ENCODE measurements at regions not wholly inside any gene's neighbourhood (a gene's known extent, or its start where the extent isn't known, plus 50 kb on each side); places are given as distances from the start of the nearest gene placed in this dataset.

DNA sequence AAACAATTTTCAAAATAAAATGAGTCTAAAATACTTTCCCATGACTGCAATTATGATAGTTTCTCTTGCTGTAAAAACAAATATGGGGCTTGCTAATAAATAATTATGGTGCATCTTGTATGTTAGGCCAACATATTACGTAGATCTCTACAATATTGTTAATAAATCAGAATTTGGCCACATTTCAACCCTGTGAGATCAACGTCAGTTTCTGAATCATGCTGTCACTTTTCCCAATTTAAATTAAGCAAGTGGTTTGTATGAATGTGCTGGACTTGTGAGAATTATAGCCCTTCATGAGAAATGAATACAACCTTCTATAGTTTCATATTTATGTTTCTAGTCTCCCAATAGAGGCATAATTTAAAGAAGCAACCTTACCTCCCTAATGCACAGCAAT is 808.9 kb downstream of the SUCLG1 start:
- Histone ChIP-seq H3K4me3 (ENCODE audit: low read length) (no peak overlapping the region), H3K9me3 (ENCODE audit: control insufficient read depth, low read length) (no peaks in the 10 kb centered on the region), H3K27ac (ENCODE audit: low read length) (no peak overlapping the region), H3K4me1 (ENCODE audit: control insufficient read depth, insufficient read depth, low read length) (no peaks in the 10 kb centered on the region), H3K27me3 (ENCODE audit: control insufficient read depth, insufficient read depth) (no peaks in the 10 kb centered on the region)
- ATAC-seq = no peak
- DNase-seq = no peak
- 61% methylated on average over 2 of the region's 2 CpGs for WGBS
- intact Hi-C loops (cut with DNase I) = no loop called here

DNA sequence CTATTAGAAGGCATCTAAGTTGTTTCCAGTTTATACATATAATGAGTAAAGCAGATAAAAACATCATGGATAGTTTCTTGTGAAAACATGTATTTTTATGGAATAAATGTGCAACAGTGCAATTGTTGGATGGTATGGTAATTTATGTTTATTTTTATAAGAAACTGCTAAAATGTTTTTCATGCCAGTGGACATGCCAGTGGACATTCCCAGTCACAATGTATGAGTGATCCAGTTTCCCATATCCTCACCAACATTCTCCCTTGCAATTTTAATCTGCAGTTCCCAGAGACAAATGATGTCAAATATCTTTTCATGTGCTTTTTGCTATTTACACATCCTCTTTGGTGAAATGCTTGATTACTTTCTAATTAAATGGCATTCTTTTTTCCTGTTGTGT is 818.6 kb downstream of the SUCLG1 start:
- ATAC-seq (no peak), DNase-seq (no peak)
- Histone ChIP-seq H3K27me3 (ENCODE audit: control insufficient read depth, insufficient read depth) (no peaks in the 10 kb centered on the region), H3K4me3 (ENCODE audit: low read length) (no peak overlapping the region), H3K4me1 (ENCODE audit: control insufficient read depth, insufficient read depth, low read length) (no peaks in the 10 kb centered on the region), H3K27ac (ENCODE audit: low read length) (no peak overlapping the region), H3K9me3 (ENCODE audit: control insufficient read depth, low read length) (no peaks in the 10 kb centered on the region)
- intact Hi-C loops (cut with DNase I) = no loop called here

DNA sequence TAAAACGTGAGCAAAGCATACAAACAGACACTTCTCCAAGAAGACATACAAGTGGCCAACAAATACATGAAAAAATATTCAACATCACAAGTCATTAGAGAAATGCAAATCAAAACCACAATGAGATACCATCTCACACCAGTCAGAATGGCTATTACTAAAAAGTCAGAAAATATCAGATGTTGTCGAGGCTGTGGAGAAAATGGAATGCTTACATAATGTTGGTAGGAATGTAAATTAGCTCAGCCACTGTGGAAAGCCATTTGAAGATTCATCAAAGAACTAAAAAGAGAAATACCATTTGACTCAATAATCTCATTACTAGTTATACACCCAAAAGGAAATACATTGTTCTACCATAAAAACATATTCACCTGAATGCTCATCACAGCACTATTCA is 825.7 kb downstream of the SUCLG1 start:
- Histone ChIP-seq H3K4me1 (ENCODE audit: control insufficient read depth, insufficient read depth, low read length) (no peaks in the 10 kb centered on the region), H3K27me3 (ENCODE audit: control insufficient read depth, insufficient read depth) (no peaks in the 10 kb centered on the region), H3K4me3 (ENCODE audit: low read length) (no peak overlapping the region), H3K9me3 (ENCODE audit: control insufficient read depth, low read length) (no peaks in the 10 kb centered on the region), H3K27ac (ENCODE audit: low read length) (no peak overlapping the region)
- 43% methylated on average over 2 of the region's 2 CpGs for WGBS
- intact Hi-C loops (cut with DNase I) = no loop called here
- ATAC-seq = no peak
- DNase-seq = no peak

DNA sequence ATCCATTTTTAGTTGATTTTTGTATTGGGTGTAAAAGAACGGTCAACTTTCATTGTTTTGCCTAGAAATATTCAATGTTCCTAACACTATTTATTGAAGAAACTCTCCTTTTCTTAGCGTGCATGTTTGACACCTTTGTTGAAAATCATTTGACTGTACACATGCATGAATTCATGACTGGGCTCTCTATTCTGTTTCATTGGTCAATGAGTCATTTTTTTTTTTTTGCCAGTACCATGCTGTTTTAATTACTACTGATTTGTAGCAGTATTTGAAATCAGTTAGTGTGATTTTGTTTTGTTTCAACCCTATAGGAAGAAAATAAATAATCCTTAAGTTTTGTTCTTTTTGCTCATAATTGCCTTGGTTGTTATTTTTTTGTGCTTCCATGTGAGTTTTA is 828.7 kb downstream of the SUCLG1 start:
- 78% methylated on average over 2 of the region's 2 CpGs for WGBS
- no peak for ATAC-seq
- intact Hi-C loops (cut with DNase I) = no loop called here

DNA sequence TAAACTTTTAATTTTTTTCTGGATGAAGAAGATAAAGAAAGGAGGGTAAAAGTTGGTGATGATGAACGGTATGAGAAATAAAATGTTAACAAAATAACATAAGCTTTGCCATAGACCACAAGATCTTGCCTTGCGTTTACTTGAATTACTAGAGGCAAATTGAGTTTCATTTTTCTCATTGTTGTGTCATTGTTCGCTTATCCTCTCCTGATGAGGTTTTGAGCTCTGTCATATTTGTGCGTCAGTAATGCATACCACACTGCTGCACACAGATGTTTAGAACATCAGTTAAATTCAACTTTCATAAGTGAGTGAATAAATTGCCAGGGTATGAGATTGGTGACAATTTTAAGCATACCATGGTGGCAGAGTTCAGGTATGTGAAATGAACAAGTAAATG is 843.6 kb downstream of the SUCLG1 start:
- H3K4me3 ChIP-seq (ENCODE audit: low read length) = no peak overlapping the region
- no peaks in the 10 kb centered on the region for H3K27me3 ChIP-seq (ENCODE audit: control insufficient read depth, insufficient read depth)
- WGBS = 85% methylated on average over 4 of the region's 4 CpGs
- DNase-seq = no peak
- no peak for ATAC-seq
- H3K27ac ChIP-seq (ENCODE audit: low read length) = no peak overlapping the region
- intact Hi-C loops (cut with DNase I) = no loop called here
- H3K9me3 ChIP-seq (ENCODE audit: control insufficient read depth, low read length) = no peaks in the 10 kb centered on the region
- no peaks in the 10 kb centered on the region for H3K4me1 ChIP-seq (ENCODE audit: control insufficient read depth, insufficient read depth, low read length)

More for the DNA sequence above, 828.7 kb downstream of the SUCLG1 start:
- Histone ChIP-seq H3K27me3 (ENCODE audit: control insufficient read depth, insufficient read depth) (no peaks in the 10 kb centered on the region), H3K4me1 (ENCODE audit: control insufficient read depth, insufficient read depth, low read length) (no peaks in the 10 kb centered on the region), H3K27ac (ENCODE audit: low read length) (no peak overlapping the region), H3K4me3 (ENCODE audit: low read length) (no peak overlapping the region), H3K9me3 (ENCODE audit: control insufficient read depth, low read length) (no peaks in the 10 kb centered on the region)
- DNase-seq = no peak

DNA sequence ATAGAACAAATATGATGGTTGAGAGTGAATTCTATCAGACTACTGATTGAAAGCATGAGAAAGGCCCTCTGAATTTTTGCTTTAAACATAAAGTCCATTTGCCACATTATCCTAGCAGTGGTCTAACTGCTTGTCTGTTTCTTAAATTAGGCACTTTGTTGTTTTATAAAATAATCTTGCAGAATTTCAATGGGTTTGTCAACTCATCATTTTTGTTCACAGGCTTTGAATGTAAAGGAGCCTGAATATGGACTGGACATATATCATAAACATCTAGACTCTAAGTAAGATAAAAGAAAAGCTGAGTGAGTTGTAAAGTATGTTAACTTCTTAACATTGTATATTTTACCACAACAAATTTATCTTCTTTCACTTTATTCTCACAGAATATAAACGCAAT is 845.9 kb downstream of the SUCLG1 start:
- 83% methylated on average over 1 of the region's 1 CpG for WGBS
- Histone ChIP-seq H3K27me3 (ENCODE audit: control insufficient read depth, insufficient read depth) (no peaks in the 10 kb centered on the region), H3K27ac (ENCODE audit: low read length) (no peak overlapping the region), H3K9me3 (ENCODE audit: control insufficient read depth, low read length) (no peaks in the 10 kb centered on the region), H3K4me3 (ENCODE audit: low read length) (no peak overlapping the region), H3K4me1 (ENCODE audit: control insufficient read depth, insufficient read depth, low read length) (no peaks in the 10 kb centered on the region)
- intact Hi-C loops (cut with DNase I) = no loop called here
- DNase-seq (no peak), ATAC-seq (no peak)

DNA sequence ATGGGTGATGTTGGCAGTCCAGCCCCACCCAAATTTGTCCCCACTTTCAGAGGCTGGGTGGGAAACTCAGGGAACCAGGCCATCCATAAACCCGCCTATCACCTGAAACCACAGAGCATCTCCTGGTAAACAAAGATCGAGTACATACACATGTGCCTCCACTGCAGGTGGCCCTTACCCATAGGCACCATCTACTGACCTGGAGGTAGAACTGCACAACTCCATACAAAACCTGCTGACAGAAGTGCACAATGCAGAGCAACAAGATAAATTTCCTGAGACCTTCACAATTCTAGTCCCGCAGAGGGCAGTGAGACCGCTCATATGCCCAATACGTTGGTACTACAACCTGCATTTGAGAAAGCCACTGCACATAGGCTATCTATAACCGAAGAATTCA is 856.3 kb downstream of the SUCLG1 start:
- Histone ChIP-seq H3K9me3 (ENCODE audit: control insufficient read depth, low read length) (no peaks in the 10 kb centered on the region), H3K4me3 (ENCODE audit: low read length) (no peak overlapping the region), H3K4me1 (ENCODE audit: control insufficient read depth, insufficient read depth, low read length) (no peaks in the 10 kb centered on the region), H3K27me3 (ENCODE audit: control insufficient read depth, insufficient read depth) (no peaks in the 10 kb centered on the region), H3K27ac (ENCODE audit: low read length) (no peak overlapping the region)
- ATAC-seq (no peak), DNase-seq (no peak)
- intact Hi-C loops (cut with DNase I) = no loop called here
- 93% methylated on average over 6 of the region's 6 CpGs for WGBS

DNA sequence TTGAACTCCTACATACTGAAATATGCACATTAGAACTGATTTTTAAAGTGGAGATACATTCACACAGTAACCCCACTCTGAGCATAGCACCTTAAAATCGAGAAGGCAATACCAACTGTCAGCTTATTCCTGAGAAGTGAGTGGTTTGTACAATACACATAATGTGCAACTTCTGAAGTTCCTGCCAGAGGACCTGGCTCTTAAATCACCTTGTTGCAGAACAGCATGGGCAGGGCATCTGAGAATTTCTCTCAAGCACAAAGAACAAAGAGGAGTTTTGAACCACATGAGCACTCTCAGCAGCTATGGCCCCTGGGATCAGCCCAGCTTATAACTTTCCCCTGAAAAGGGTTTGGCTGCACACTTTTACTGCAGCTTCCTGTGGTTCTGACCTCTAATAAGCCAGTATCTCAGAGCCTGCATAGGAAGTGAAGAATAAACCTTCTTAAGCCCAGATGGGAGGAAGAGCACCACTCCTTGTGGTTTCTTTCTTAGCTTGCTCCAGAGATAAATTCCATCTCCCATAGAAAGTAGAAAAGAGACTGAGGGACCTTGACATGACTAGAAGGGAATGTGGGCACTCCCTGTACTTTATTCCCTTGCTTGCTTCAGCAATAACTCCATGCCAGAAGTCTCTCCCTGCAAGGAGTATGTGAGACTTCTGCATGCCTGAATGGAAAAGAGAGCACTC is 862.3 kb downstream of the SUCLG1 start:
- 69% methylated on average over 1 of the region's 1 CpG for WGBS

DNA sequence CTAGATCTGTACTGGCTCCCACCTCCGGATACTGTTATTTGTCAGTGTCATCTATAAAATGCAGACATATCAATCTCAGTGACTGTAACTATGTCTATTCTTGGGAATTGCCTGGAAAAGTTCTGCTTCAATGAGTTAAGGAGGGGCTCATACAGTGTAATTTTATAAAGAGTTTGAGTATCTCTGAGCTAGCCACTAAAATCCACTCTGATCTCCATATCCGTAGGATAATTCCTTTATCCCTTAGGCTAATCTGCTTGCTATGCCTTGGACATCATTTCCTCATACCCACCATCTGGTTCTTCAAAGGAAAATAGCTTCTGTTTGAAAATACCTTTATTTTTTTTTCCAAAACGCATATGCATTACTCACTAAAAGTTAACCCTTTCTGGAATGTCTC is 863.2 kb downstream of the SUCLG1 start:
- H3K27ac ChIP-seq (ENCODE audit: low read length) = no peak overlapping the region
- H3K9me3 ChIP-seq (ENCODE audit: control insufficient read depth, low read length) = no peaks in the 10 kb centered on the region
- H3K27me3 ChIP-seq (ENCODE audit: control insufficient read depth, insufficient read depth) = no peaks in the 10 kb centered on the region
- H3K4me1 ChIP-seq (ENCODE audit: control insufficient read depth, insufficient read depth, low read length) = no peaks in the 10 kb centered on the region
- ATAC-seq (no peak), DNase-seq (no peak)
- 45% methylated on average over 3 of the region's 3 CpGs for WGBS
- intact Hi-C loops (cut with DNase I) = no loop called here
- H3K4me3 ChIP-seq (ENCODE audit: low read length) = no peak overlapping the region

More for the DNA sequence above, 862.3 kb downstream of the SUCLG1 start:
- Histone ChIP-seq H3K27ac (ENCODE audit: low read length) (no peak overlapping the region), H3K27me3 (ENCODE audit: control insufficient read depth, insufficient read depth) (no peaks in the 10 kb centered on the region), H3K4me1 (ENCODE audit: control insufficient read depth, insufficient read depth, low read length) (no peaks in the 10 kb centered on the region), H3K9me3 (ENCODE audit: control insufficient read depth, low read length) (no peaks in the 10 kb centered on the region), H3K4me3 (ENCODE audit: low read length) (no peak overlapping the region)
- ATAC-seq (no peak), DNase-seq (no peak)
- intact Hi-C loops (cut with DNase I) = no loop called here

DNA sequence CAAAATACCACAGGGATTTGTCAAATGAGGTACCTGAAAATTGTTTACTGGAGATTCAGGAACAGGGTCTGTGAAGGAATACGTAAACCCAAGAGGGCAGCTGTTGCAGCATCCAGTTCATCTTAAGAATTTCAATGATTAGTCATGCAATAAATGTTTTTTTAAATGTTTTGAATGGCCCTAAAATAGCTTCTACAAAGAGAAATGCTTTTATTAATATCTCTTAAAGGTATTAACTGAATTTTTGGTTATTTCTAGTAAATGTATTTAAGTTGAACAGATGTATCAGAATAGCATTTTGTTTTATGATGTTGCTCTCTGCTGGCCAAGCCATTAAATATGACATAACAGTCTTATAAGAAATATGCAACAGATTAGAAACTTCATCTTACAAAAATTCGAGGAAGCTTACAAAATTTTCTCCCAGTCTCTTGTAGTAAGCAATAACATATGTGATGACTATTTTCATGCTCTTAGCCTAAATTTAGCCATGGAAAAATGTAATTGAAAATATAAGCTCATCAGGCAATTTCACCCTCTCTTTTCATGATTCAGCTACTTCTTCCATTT is 863.9 kb downstream of the SUCLG1 start:
- ATAC-seq (no peak), DNase-seq (no peak)
- Histone ChIP-seq H3K4me1 (ENCODE audit: control insufficient read depth, insufficient read depth, low read length) (no peaks in the 10 kb centered on the region), H3K9me3 (ENCODE audit: control insufficient read depth, low read length) (no peaks in the 10 kb centered on the region), H3K27me3 (ENCODE audit: control insufficient read depth, insufficient read depth) (no peaks in the 10 kb centered on the region), H3K27ac (ENCODE audit: low read length) (no peak overlapping the region), H3K4me3 (ENCODE audit: low read length) (no peak overlapping the region)
- intact Hi-C loops (cut with DNase I) = no loop called here
- 56% methylated on average over 2 of the region's 2 CpGs for WGBS

DNA sequence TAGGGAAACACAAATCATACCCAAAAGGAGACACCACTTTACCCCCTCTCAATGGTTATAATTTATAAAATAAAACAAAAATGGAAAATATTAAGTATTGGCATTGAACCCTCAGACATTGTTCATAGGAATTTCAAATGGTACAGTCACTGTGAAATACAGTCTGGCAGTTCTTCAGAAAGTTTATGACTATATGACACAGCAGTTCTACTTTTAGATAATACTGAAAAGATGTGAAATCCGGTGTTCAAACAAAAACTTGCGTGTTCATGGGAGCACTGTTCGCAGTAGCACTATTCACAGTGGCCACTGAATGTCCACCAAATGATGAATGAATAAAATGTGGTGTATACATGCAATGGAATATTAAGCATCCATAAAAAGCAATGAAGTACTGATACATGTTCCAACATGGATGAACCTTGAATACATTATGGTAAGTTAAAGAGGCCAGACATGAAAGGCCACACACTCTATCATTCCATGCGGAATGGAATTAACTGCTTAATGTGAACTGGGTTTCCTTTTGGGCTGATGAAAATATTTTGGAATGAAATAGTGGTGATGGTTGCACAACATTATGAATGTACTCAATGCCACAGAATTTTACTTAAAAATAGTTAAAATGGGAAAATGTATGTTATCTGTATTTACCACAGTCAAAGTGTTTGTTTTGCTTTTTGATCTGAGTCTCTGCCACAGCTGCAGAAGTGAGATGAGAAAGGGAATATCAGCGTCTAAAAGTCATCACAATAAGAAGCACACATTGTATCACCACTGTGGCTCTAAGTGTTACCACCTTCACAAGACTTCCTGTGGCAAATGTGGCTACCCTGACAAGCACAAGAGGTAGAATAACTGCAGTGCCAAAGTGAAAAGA is 864.6 kb downstream of the SUCLG1 start:
- intact Hi-C loops (cut with DNase I) = no loop called here
- no peaks in the 10 kb centered on the region for H3K4me1 ChIP-seq (ENCODE audit: control insufficient read depth, insufficient read depth, low read length)
- ATAC-seq (no peak), DNase-seq (no peak)
- H3K9me3 ChIP-seq (ENCODE audit: control insufficient read depth, low read length) = no peaks in the 10 kb centered on the region
- no peak overlapping the region for H3K4me3 ChIP-seq (ENCODE audit: low read length)
- no peaks in the 10 kb centered on the region for H3K27me3 ChIP-seq (ENCODE audit: control insufficient read depth, insufficient read depth)
- no peak overlapping the region for H3K27ac ChIP-seq (ENCODE audit: low read length)
- 80% methylated on average over 5 of the region's 5 CpGs for whole genome bisulfite sequencing
